ENCODE measurements at regions not wholly inside any gene's neighbourhood (a gene's known extent, or its start where the extent isn't known, plus 50 kb on each side); places are given as distances from the start of the nearest gene placed in this dataset.

DNA sequence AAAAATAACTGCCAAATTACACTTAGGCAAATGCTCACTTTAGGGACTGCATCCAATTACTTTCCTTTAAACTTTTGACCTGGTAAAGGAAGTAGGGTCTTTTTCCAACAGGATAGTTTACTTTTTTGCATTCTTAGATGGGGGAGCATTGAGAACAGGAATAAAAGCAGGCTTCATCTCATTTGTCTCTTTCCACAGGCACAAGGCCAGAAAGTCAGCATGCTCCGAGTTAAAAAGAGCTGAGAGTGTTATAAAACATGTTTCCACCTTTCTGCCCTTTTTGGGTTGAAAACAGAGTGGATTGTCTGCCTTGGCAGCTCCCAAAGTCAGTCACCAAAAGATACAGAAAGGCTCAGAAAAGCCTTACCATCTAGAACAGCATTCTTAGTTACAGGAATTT lies 404.9 kb upstream of the ALCAM start:
- DNase-seq (ENCODE audit: low spot score in 2 of 2) (no peak), FAIRE-seq (no peak)

DNA sequence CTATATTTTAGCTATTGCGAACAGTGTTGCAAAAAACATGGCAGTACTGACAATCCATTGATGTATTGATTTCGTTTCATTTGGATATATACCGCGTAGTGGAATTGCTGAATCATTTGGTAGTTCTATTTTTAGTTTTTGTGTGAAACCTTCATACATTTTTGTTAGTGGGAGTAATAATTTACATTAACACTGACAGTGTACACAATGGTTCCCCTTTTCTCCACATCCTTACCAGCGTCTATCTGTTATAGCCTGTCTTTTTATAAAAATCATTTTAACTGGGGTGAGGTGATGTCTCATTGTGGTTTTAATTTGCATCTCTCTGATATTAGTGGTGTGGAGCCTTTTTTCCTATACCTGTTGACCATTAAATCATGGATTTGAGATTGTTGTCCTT lies 392.4 kb upstream of the ALCAM start:
- DNase-seq (ENCODE audit: low spot score in 2 of 2) (no peak), FAIRE-seq (no peak)

GRCh38 chr3:104977719-104978118 lies 389.0 kb upstream of the ALCAM start:
- FAIRE-seq (no peak), DNase-seq (ENCODE audit: low spot score in 2 of 2) (no peak)

- no peak for FAIRE-seq
- DNase-seq (ENCODE audit: low spot score in 2 of 2): no peak
Observed at GRCh38 chr3:104982130-104982529, 384.6 kb upstream of the ALCAM start.

- no peak for FAIRE-seq
- DNase-seq (ENCODE audit: low spot score in 2 of 2): no peak
Observed at GRCh38 chr3:104987859-104988258, 378.9 kb upstream of the ALCAM start.

GRCh38 chr3:104988496-104988895 lies 378.2 kb upstream of the ALCAM start:
- FAIRE-seq (no peak), DNase-seq (ENCODE audit: low spot score in 2 of 2) (no peak)

GRCh38 chr3:104989878-104990277 lies 376.8 kb upstream of the ALCAM start:
- DNase-seq (ENCODE audit: low spot score in 2 of 2) (no peak), FAIRE-seq (no peak)

GRCh38 chr3:104990758-104991157 lies 376.0 kb upstream of the ALCAM start:
- no peak for DNase-seq (ENCODE audit: low spot score in 2 of 2)
- FAIRE-seq: no peak

- FAIRE-seq (no peak), DNase-seq (ENCODE audit: low spot score in 2 of 2) (no peak)
Observed at GRCh38 chr3:104992676-104993075, 374.0 kb upstream of the ALCAM start.

DNA sequence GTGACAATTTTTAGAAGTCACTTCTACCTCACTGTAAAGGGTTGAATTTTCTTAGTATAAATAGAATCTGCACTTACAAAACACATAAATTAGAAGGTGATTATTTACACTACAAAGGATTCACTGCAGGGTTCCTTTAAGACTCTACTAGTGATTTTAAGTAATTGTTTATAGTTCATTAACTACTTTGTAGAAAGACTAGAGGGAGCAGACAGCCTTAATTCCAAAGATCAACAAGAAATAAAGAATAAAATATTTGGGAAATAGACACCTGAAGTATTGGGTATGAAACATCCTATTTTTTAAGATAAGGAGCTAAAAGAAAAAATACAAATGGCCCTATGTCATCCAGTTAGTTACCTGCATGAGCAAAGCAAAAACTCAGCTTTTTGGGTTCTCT lies 360.5 kb upstream of the ALCAM start:
- DNase-seq (ENCODE audit: low spot score in 2 of 2) (no peak), FAIRE-seq (no peak)

GRCh38 chr3:105013657-105014056 lies 353.1 kb upstream of the ALCAM start:
- DNase-seq (ENCODE audit: low spot score in 2 of 2): no peak
- FAIRE-seq: no peak

GRCh38 chr3:105014631-105015030 lies 352.1 kb upstream of the ALCAM start:
- no peak for FAIRE-seq
- no peak for DNase-seq (ENCODE audit: low spot score in 2 of 2)

GRCh38 chr3:105022813-105023212 lies 343.9 kb upstream of the ALCAM start:
- no peak for FAIRE-seq
- no peak for DNase-seq (ENCODE audit: low spot score in 2 of 2)

DNA sequence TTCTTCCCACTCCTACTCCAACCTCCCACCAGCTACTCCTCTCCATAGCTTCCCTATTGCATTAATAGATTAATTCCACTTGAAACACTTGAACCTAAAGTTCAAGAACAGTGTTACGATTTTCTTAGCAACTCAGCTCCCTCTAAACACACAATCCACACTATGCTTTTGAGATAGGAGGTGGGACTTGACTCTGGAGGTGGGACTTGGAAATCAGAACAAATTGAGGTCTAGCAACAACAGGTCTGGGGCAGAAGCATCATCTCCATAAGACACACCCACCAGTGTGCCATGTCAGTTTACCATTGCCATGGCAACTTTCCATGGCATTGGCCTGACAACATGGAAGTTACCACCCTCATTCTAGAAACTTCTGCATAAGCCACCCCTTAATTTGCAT lies 336.5 kb upstream of the ALCAM start:
- FAIRE-seq (no peak), DNase-seq (ENCODE audit: low spot score in 2 of 2) (no peak)

- DNase-seq (ENCODE audit: low spot score in 2 of 2) (no peak), FAIRE-seq (no peak)
Observed at GRCh38 chr3:105032541-105032940, 334.2 kb upstream of the ALCAM start.

DNA sequence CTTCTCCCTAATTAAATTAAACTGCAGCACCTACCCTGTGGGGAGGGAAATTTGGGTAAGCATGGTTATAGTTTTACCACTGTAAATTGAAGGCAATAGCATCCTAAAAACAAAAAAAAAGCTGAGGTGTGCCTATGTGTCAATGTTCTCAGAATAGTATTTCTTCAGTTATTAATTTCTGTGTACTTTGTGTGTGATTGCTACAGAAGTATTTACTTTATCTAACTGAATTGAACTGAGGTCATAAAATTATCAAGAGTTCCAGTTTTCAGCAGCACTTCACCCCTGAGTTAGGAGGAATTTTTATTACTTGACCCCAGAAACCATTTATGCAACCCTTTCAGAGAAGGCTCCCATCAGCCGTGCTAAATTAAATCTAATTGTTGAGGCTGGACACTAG lies 333.6 kb upstream of the ALCAM start:
- FAIRE-seq: no peak
- DNase-seq (ENCODE audit: low spot score in 2 of 2): no peak

DNA sequence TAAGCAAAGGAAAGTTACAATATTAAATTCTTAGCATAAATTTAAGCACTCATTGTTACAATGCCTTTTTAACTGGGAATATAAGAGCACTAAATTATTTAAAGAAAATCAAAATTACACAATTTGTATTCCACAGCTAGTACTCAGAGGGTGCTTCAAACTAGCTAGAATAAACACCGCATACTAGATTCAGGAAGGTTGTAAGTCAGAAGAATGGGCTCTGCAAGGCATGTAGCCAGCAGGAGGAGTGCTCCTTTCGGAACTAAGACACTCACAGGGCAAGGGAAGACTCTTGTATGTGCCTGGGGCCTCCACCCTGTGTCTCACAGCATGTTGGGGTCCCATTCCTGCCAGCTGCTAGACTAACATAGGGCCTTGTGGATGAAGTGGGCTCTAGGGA lies 327.7 kb upstream of the ALCAM start:
- DNase-seq (ENCODE audit: low spot score in 2 of 2) (no peak), FAIRE-seq (no peak)

- FAIRE-seq (no peak), DNase-seq (ENCODE audit: low spot score in 2 of 2) (no peak)
Observed at GRCh38 chr3:105040026-105040622, 326.6 kb upstream of the ALCAM start.

DNA sequence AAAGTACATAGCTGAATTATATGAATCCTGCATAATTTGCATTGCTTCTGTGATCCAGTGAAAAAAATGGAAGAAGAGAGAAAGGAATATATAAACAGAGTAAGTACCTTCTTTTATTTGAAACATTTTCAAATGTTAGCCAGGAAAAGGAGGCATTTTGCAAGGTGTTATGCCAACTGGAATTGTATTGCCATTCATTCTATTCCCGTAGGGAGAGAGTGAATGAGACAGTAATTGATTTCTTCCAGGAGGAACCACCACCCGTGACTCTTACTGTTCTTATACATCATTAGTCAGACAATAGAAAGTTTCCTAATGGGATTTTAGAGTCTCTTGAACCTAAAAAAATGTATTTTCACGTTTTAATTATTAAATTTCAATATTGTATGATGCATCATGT lies 324.1 kb upstream of the ALCAM start:
- FAIRE-seq (no peak), DNase-seq (ENCODE audit: low spot score in 2 of 2) (no peak)

GRCh38 chr3:105051111-105051510 lies 315.6 kb upstream of the ALCAM start:
- FAIRE-seq (no peak), DNase-seq (ENCODE audit: low spot score in 2 of 2) (no peak)

- no peak for DNase-seq (ENCODE audit: low spot score in 2 of 2)
- no peak for FAIRE-seq
Observed at GRCh38 chr3:105051972-105052371, 314.7 kb upstream of the ALCAM start.

DNA sequence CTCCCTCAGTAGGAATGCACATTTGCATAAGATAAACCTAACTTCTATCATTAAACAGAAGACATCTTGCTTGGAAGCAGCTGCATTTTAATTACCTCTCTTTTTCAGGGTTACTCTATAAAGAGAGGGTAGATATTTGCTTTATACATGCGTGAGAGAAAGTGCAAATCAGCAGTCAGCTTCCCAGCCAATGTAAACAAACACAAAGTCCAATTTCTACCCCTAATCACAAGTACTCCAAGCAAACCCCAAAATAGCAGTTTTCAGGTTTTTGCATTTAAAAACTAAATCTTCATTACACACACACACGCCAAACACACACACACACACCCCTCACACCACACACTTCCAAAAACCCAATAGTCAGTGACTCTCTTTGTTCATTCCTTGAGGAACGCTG lies 303.9 kb upstream of the ALCAM start:
- no peak for DNase-seq (ENCODE audit: low spot score in 2 of 2)
- no peak for FAIRE-seq
